Smooth muscle cell (in vitro differentiated cells): ENCODE measurements at regions not wholly inside any gene's neighbourhood (a gene's known extent, or its start where the extent isn't known, plus 50 kb on each side); places are given as distances from the start of the nearest gene placed in this dataset.

Experiments used
- DNase-seq: peaks from one replicate; lab custom pipeline; 2025; ENCODE audit not compliant: unreplicated experiment; lab: John Stamatoyannopoulos, UW
- H2AFZ ChIP-seq: fragments of 200-600 bp; sonication (generic); 2 replicates; pipeline ENCODE4 v1.6.0; 2016; ENCODE audit warnings: antibody characterized with exemption, low read depth, mild to moderate bottlenecking
- H3F3A ChIP-seq: fragments of 200-600 bp; sonication (generic); 2 replicates; pipeline ENCODE4 v1.6.0; 2017; ENCODE audit warnings: antibody characterized with exemption, low read depth
- H3K27ac ChIP-seq: fragments of 200-600 bp; sonication (generic); 2 replicates; pipeline ENCODE4 v1.5.1; 2016; ENCODE audit warnings: low read depth, mild to moderate bottlenecking
- H3K27me3 ChIP-seq: fragments of 200-600 bp; sonication (generic); 2 replicates; pipeline ENCODE4 v1.6.1; 2016; ENCODE audit warnings: low read depth, mild to moderate bottlenecking
- H3K36me3 ChIP-seq: fragments of 200-600 bp; sonication (generic); 2 replicates; pipeline ENCODE4 v1.5.1; 2016; ENCODE audit warnings: low read depth
- H3K4me1 ChIP-seq: fragments of 200-600 bp; sonication (generic); 2 replicates; pipeline ENCODE4 v1.5.1; 2016; ENCODE audit warnings: low read depth
- H3K4me2 ChIP-seq: fragments of 200-600 bp; sonication (generic); 2 replicates; pipeline ENCODE4 v1.6.0; 2016; ENCODE audit warnings: mild to moderate bottlenecking
- H3K4me3 ChIP-seq: fragments of 200-600 bp; sonication (generic); 2 replicates; pipeline ENCODE4 v1.5.1; 2016; ENCODE audit warnings: mild to moderate bottlenecking
- H3K79me2 ChIP-seq: fragments of 200-600 bp; sonication (generic); 2 replicates; pipeline ENCODE4 v1.6.0; 2016; ENCODE audit warnings: low read depth, mild to moderate bottlenecking
- H3K9ac ChIP-seq: fragments of 200-600 bp; sonication (generic); 2 replicates; pipeline ENCODE4 v1.6.0; 2016; ENCODE audit warnings: low read depth
- H3K9me3 ChIP-seq: fragments of 200-600 bp; sonication (generic); replicated peaks from 2 replicates; pipeline ENCODE4 v1.5.1; 2016; ENCODE audit warnings: low read depth
- H4K20me1 ChIP-seq: fragments of 200-600 bp; sonication (generic); 2 replicates; pipeline ENCODE4 v1.6.0; 2016; ENCODE audit warnings: low read depth
- CTCF ChIP-seq: fragments of 200-600 bp; sonication (generic); IDR thresholded peaks from 2 replicates; pipeline ENCODE4 v1.5.1; 2017; ENCODE audit warnings: borderline replicate concordance, mild to moderate bottlenecking, antibody characterized with exemption; ENCODE audit not compliant: insufficient read depth, poor library complexity, severe bottlenecking
- WGBS: methylation state at CpG from one replicate; pipeline ENCODE4 v1.1.7; 2016; ENCODE audit warnings: low lambda C conversion rate; 5-methylcytosine and 5-hydroxymethylcytosine counted together

- Histone ChIP-seq H3K27ac (no peak overlapping the region), H3K36me3 (no peaks in the 10 kb centered on the region), H3K9ac (no peak overlapping the region), H3K4me1 (peaks cover 7% of the 10 kb centered on the region), H3K4me3 (no peak overlapping the region), H3K27me3 (peaks cover 5% of the 10 kb centered on the region), H4K20me1 (no peaks in the 10 kb centered on the region), H3K9me3 (no peaks in the 10 kb centered on the region), H3K4me2 (no peak overlapping the region), H2AFZ (no peak overlapping the region), H3F3A (peaks cover 20% of the 10 kb centered on the region), H3K79me2 (no peaks in the 10 kb centered on the region)
- WGBS, result 81% methylated on average over 8 of the region's 8 CpGs
- DNase-seq, result no peak
- no peak for TF ChIP-seq CTCF
Measured at GRCh38 chr11:45750439-45750838, 54.5 kb upstream of the SLC35C1 start.

- no peak overlapping the region for H3K4me3 ChIP-seq
- 92% methylated on average over 5 of the region's 5 CpGs for WGBS
Measured at GRCh38 chr11:45748801-45749200, 56.1 kb upstream of the SLC35C1 start.

GRCh38 chr11:45745065-45745811, 59.7 kb upstream of the SLC35C1 start:
- no peak overlapping the region for H3K9ac ChIP-seq
- 48% methylated on average over 13 of the region's 13 CpGs for WGBS
- no peak overlapping the region for H3K4me3 ChIP-seq
- no peaks in the 10 kb centered on the region for H3F3A ChIP-seq
- H3K4me1 ChIP-seq, result no peaks in the 10 kb centered on the region
- H2AFZ ChIP-seq, result peak overlapping the region; percentile 31
- DNase-seq, result no peak
- no peak overlapping the region for H3K4me2 ChIP-seq
- H3K79me2 ChIP-seq, result no peaks in the 10 kb centered on the region
- H4K20me1 ChIP-seq, result no peaks in the 10 kb centered on the region
- no peak for TF ChIP-seq CTCF
- peaks cover 3% of the 10 kb centered on the region for H3K27me3 ChIP-seq
- no peaks in the 10 kb centered on the region for H3K36me3 ChIP-seq
- no peak overlapping the region for H3K27ac ChIP-seq
- no peaks in the 10 kb centered on the region for H3K9me3 ChIP-seq

More at GRCh38 chr11:45748801-45749200, 56.1 kb upstream of the SLC35C1 start:
- Histone ChIP-seq H3K36me3 (no peaks in the 10 kb centered on the region), H3K4me1 (no peaks in the 10 kb centered on the region), H3K27me3 (peaks cover 5% of the 10 kb centered on the region), H3K9ac (no peak overlapping the region), H3K79me2 (no peaks in the 10 kb centered on the region), H3K27ac (no peak overlapping the region), H2AFZ (no peak overlapping the region), H3K9me3 (no peaks in the 10 kb centered on the region), H3K4me2 (no peak overlapping the region), H3F3A (peaks cover 4% of the 10 kb centered on the region), H4K20me1 (no peaks in the 10 kb centered on the region)
- DNase-seq, result no peak
- TF ChIP-seq CTCF, result no peak
